Stimulated activated CD4-positive, alpha-beta T cell treated with anti-CD3 and anti-CD28 coated beads, Interleukin-4, amount 100 ng/mL, for 48 hours (primary cell): ENCODE measurements at regions not wholly inside any gene's neighbourhood (a gene's known extent, or its start where the extent isn't known, plus 50 kb on each side); places are given as distances from the start of the nearest gene placed in this dataset.

Source experiments
- DNase-seq, 2 donors: peaks; one replicate each; pipeline ENCODE4 v3.0.0-alpha.2; 2020; ENCODE audit warnings: low read depth in 2 of 2

- DNase-seq, result no peak
Measured at GRCh38 chr20:43863821-43864544, 50.7 kb upstream of the TOX2 start.

GRCh38 chr20:43863330-43863729 lies 51.3 kb upstream of the TOX2 start:
- DNase-seq, result no peak

- DNase-seq, result no peak
Measured at GRCh38 chr20:43862438-43862837, 52.2 kb upstream of the TOX2 start.

- no peak for DNase-seq
Measured at GRCh38 chr20:43859994-43860393, 54.7 kb upstream of the TOX2 start.

GRCh38 chr20:43857932-43858331 lies 56.7 kb upstream of the TOX2 start:
- DNase-seq, result no peak

- no peak for DNase-seq
Measured at GRCh38 chr20:43857127-43857526, 57.5 kb upstream of the TOX2 start.

- DNase-seq, result no peak
Measured at GRCh38 chr20:43855803-43856202, 58.8 kb upstream of the TOX2 start.

GRCh38 chr20:43853918-43854317 lies 60.7 kb upstream of the TOX2 start:
- DNase-seq, result no peak

- DNase-seq, result no peak
Measured at GRCh38 chr20:43853174-43853803, 61.4 kb upstream of the TOX2 start.

GRCh38 chr20:43849496-43850186 lies 65.0 kb upstream of the TOX2 start:
- DNase-seq, result no peak

- no peak for DNase-seq
Measured at GRCh38 chr20:43846516-43846905, 68.1 kb upstream of the TOX2 start.

- DNase-seq, result no peak
Measured at GRCh38 chr20:43844778-43845614, 69.7 kb upstream of the TOX2 start.

GRCh38 chr20:43843965-43844660 lies 70.5 kb upstream of the TOX2 start:
- DNase-seq, result no peak

GRCh38 chr20:43843096-43843964 lies 71.3 kb upstream of the TOX2 start:
- no peak for DNase-seq

- no peak for DNase-seq
Measured at GRCh38 chr20:43842126-43843020, 72.3 kb upstream of the TOX2 start.

- DNase-seq, result peak; percentile 16 to 19
Measured at GRCh38 chr20:43840382-43841070, 74.1 kb upstream of the TOX2 start.

GRCh38 chr20:43839793-43840199 lies 74.9 kb upstream of the TOX2 start:
- DNase-seq, result no peak

- DNase-seq, result no peak
Measured at GRCh38 chr20:43838703-43839060, 76.0 kb upstream of the TOX2 start.
